Parathyroid adenoma (tissue), 2 donors: ENCODE measurements at regions not wholly inside any gene's neighbourhood (a gene's known extent, or its start where the extent isn't known, plus 50 kb on each side); places are given as distances from the start of the nearest gene placed in this dataset.

ENCODE experiments used
- H2AFZ ChIP-seq: fragments of 300-600 bp; sonication (generic); one replicate; pipeline ENCODE4 v1.7.0; 2017; ENCODE audit warnings: antibody characterized with exemption, mild to moderate bottlenecking
- H3K27ac ChIP-seq: fragments of 300-600 bp; sonication (generic); one replicate; pipeline ENCODE4 v1.7.0; 2017
- H3K27me3 ChIP-seq: fragments of 300-600 bp; sonication (generic); one replicate; pipeline ENCODE4 v1.7.0; 2017; ENCODE audit warnings: low read length; ENCODE audit not compliant: control insufficient read depth, insufficient read depth
- H3K36me3 ChIP-seq: fragments of 300-600 bp; sonication (generic); one replicate; pipeline ENCODE4 v1.7.0; 2017; ENCODE audit warnings: low read length; ENCODE audit not compliant: control insufficient read depth, insufficient read depth
- H3K4me1 ChIP-seq: fragments of 300-600 bp; sonication (generic); one replicate; pipeline ENCODE4 v1.7.0; 2017; ENCODE audit warnings: control low read depth
- H3K4me2 ChIP-seq: fragments of 300-600 bp; sonication (generic); one replicate; pipeline ENCODE4 v1.7.0; 2017; ENCODE audit warnings: low read length
- H3K4me3 ChIP-seq: fragments of 300-600 bp; sonication (generic); one replicate; pipeline ENCODE4 v1.7.0; 2017; ENCODE audit warnings: low read depth, low read length
- H3K79me2 ChIP-seq: fragments of 300-600 bp; sonication (generic); one replicate; pipeline ENCODE4 v1.7.0; 2017; ENCODE audit warnings: control low read depth
- H3K9ac ChIP-seq: fragments of 300-600 bp; sonication (generic); one replicate; pipeline ENCODE4 v1.7.0; 2017; ENCODE audit warnings: mild to moderate bottlenecking
- H3K9me3 ChIP-seq: fragments of 300-600 bp; sonication (generic); one replicate; pipeline ENCODE4 v1.7.0; 2017; ENCODE audit warnings: low read length; ENCODE audit not compliant: control insufficient read depth
- TF ChIP-seq, protein P1 (sequence below): fragments of 300-600 bp; sonication (generic); IDR thresholded peaks from one replicate; pipeline ENCODE4 v1.7.0; 2017; ENCODE audit warnings: antibody characterized with exemption, mild to moderate bottlenecking
- donor health status: primary hyperparathyroidism.

- Histone ChIP-seq H3K4me3 (no peak overlapping the region), H3K79me2 (no peaks in the 10 kb centered on the region), H2AFZ (no peak overlapping the region), H3K4me2 (no peak overlapping the region), H3K9me3 (no peaks in the 10 kb centered on the region), H3K9ac (no peak overlapping the region), H3K4me1 (no peaks in the 10 kb centered on the region), H3K27me3 (no peaks in the 10 kb centered on the region), H3K27ac (no peak overlapping the region), H3K36me3 (no peaks in the 10 kb centered on the region)
- TF ChIP-seq, protein P1, sequence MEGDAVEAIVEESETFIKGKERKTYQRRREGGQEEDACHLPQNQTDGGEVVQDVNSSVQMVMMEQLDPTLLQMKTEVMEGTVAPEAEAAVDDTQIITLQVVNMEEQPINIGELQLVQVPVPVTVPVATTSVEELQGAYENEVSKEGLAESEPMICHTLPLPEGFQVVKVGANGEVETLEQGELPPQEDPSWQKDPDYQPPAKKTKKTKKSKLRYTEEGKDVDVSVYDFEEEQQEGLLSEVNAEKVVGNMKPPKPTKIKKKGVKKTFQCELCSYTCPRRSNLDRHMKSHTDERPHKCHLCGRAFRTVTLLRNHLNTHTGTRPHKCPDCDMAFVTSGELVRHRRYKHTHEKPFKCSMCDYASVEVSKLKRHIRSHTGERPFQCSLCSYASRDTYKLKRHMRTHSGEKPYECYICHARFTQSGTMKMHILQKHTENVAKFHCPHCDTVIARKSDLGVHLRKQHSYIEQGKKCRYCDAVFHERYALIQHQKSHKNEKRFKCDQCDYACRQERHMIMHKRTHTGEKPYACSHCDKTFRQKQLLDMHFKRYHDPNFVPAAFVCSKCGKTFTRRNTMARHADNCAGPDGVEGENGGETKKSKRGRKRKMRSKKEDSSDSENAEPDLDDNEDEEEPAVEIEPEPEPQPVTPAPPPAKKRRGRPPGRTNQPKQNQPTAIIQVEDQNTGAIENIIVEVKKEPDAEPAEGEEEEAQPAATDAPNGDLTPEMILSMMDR, result no peak
Measured at GRCh38 chr5:61610678-61611024, 278.6 kb downstream of the ZSWIM6 start.

DNA sequence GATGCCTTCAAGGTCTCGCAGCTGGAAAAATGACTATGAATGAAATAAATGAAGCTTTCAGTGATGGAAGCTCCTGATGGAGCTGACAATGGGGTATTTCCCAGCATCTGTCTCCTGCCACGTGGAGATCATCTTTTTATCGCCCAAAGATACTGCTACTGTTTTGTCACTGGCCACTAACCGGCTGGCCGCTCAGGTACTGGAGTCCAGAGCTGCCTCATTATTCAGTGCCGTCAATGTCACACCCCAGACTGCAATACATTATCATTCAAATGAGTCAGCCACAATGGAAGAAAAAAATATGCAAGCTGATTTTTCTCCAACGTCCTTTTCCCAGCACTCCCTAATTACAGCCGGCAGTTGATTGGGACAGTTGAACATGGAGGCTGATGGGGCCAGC is 280.4 kb downstream of the ZSWIM6 start:
- Histone ChIP-seq H2AFZ (no peak overlapping the region), H3K4me1 (no peaks in the 10 kb centered on the region), H3K4me2 (no peak overlapping the region), H3K27me3 (no peaks in the 10 kb centered on the region), H3K9me3 (no peaks in the 10 kb centered on the region), H3K36me3 (no peaks in the 10 kb centered on the region), H3K79me2 (no peaks in the 10 kb centered on the region), H3K9ac (no peak overlapping the region), H3K4me3 (no peak overlapping the region), H3K27ac (no peak overlapping the region)
- TF ChIP-seq, protein P1, result no peak

DNA sequence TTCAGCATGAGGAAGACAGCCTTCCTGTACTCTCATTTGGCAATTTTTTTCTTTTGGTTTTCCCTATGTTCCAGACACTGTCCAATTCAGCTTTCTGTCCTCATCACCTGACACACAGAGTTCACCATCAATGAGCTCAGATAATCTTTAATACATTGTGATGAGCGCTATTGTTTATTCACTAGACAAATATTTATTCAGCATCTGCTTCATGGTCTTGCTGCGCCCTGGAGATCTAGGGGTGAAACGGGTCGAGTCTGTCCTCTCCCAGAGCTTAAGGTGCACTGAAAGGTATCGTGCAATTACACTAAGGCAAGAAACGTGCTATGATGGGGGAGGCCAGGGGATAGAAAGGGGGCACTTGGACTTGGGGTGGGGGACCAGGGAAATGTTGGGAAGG is 281.6 kb downstream of the ZSWIM6 start:
- H3K79me2 ChIP-seq, result no peaks in the 10 kb centered on the region
- no peak overlapping the region for H2AFZ ChIP-seq
- H3K4me3 ChIP-seq, result no peak overlapping the region
- H3K27me3 ChIP-seq, result no peaks in the 10 kb centered on the region
- H3K27ac ChIP-seq, result no peak overlapping the region
- H3K9me3 ChIP-seq, result no peaks in the 10 kb centered on the region
- H3K4me2 ChIP-seq, result no peak overlapping the region
- no peak overlapping the region for H3K9ac ChIP-seq
- TF ChIP-seq, protein P1, result no peak
- H3K36me3 ChIP-seq, result no peaks in the 10 kb centered on the region
- H3K4me1 ChIP-seq, result no peaks in the 10 kb centered on the region

- Histone ChIP-seq H3K4me3 (no peak overlapping the region), H3K4me2 (no peak overlapping the region), H3K27ac (no peak overlapping the region), H2AFZ (no peak overlapping the region), H3K27me3 (no peaks in the 10 kb centered on the region), H3K4me1 (no peaks in the 10 kb centered on the region), H3K79me2 (no peaks in the 10 kb centered on the region), H3K9me3 (no peaks in the 10 kb centered on the region), H3K9ac (no peak overlapping the region), H3K36me3 (no peaks in the 10 kb centered on the region)
- TF ChIP-seq, protein P1, result no peak
Measured at GRCh38 chr5:61614606-61615005, 282.5 kb downstream of the ZSWIM6 start.

DNA sequence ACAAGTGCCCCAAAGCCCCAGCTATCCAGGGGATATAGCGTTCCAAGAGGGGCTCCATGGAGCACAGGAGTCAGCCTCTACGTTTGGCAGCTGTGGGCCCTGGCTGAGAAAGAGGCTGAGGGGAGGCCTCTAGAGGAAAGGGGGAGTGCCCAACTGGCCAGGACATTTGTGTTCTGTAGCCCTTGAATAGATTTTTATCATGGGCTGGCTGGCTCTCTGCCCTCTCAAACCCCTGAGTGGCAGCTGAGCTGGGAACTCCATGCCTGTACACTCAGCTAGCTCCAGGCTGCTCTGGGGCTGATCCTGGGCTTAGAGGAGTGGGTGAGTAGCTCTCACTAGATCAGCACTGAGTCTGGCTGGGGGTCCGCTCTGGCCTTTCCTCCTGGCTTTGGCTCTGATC is 285.0 kb downstream of the ZSWIM6 start:
- Histone ChIP-seq H3K4me1 (no peaks in the 10 kb centered on the region), H3K27me3 (no peaks in the 10 kb centered on the region), H3K9me3 (no peaks in the 10 kb centered on the region), H3K4me2 (no peak overlapping the region), H3K4me3 (no peak overlapping the region), H3K27ac (no peak overlapping the region), H3K9ac (no peak overlapping the region), H2AFZ (no peak overlapping the region), H3K36me3 (no peaks in the 10 kb centered on the region), H3K79me2 (no peaks in the 10 kb centered on the region)
- TF ChIP-seq, protein P1, result no peak
